ENCODE measurements at regions not wholly inside any gene's neighbourhood (a gene's known extent, or its start where the extent isn't known, plus 50 kb on each side); places are given as distances from the start of the nearest gene placed in this dataset.

GRCh38 chr19:31595521-31595920 lies 246.3 kb upstream of the TSHZ3 start:
- CTCF ChIA-PET = no interaction called here
- Mint-ChIP-seq H3K4me1 (no peaks in the 10 kb centered on the region), H3K4me3 (no peak overlapping the region), H3K27ac (no peak overlapping the region), H3K9me3 (no peaks in the 10 kb centered on the region), H3K27me3 (no peaks in the 10 kb centered on the region), H3K36me3 (no peaks in the 10 kb centered on the region)
- DNase-seq = no peak

GRCh38 chr19:31596751-31597150 lies 247.5 kb upstream of the TSHZ3 start:
- Mint-ChIP-seq H3K4me1 (no peaks in the 10 kb centered on the region), H3K9me3 (no peaks in the 10 kb centered on the region), H3K27me3 (no peaks in the 10 kb centered on the region), H3K27ac (no peak overlapping the region), H3K36me3 (no peaks in the 10 kb centered on the region), H3K4me3 (no peak overlapping the region)
- DNase-seq = no peak
- CTCF ChIA-PET = no interaction called here

- H3K9me3 Mint-ChIP-seq = no peaks in the 10 kb centered on the region
- CTCF ChIA-PET = no interaction called here
- no peaks in the 10 kb centered on the region for H3K4me1 Mint-ChIP-seq
- H3K27ac Mint-ChIP-seq = no peak overlapping the region
- no peak overlapping the region for H3K4me3 Mint-ChIP-seq
- no peaks in the 10 kb centered on the region for H3K36me3 Mint-ChIP-seq
- H3K27me3 Mint-ChIP-seq = no peaks in the 10 kb centered on the region
- no peak for DNase-seq
These were observed 248.4 kb upstream of the TSHZ3 start for GRCh38 chr19:31597616-31598015.

- Mint-ChIP-seq H3K27me3 (no peaks in the 10 kb centered on the region), H3K27ac (no peak overlapping the region), H3K4me1 (no peaks in the 10 kb centered on the region), H3K36me3 (no peaks in the 10 kb centered on the region), H3K9me3 (no peaks in the 10 kb centered on the region), H3K4me3 (no peak overlapping the region)
- CTCF ChIA-PET = no interaction called here
- DNase-seq = no peak
These were observed 249.5 kb upstream of the TSHZ3 start for GRCh38 chr19:31598730-31599238.

- no peaks in the 10 kb centered on the region for H3K4me1 Mint-ChIP-seq
- H3K27ac Mint-ChIP-seq = no peak overlapping the region
- H3K4me3 Mint-ChIP-seq = no peak overlapping the region
- DNase-seq = no peak
- CTCF ChIA-PET = no interaction called here
- H3K9me3 Mint-ChIP-seq = no peaks in the 10 kb centered on the region
- no peaks in the 10 kb centered on the region for H3K36me3 Mint-ChIP-seq
- H3K27me3 Mint-ChIP-seq = no peaks in the 10 kb centered on the region
These were observed 251.6 kb upstream of the TSHZ3 start for GRCh38 chr19:31600731-31601295.

- no peaks in the 10 kb centered on the region for H3K27me3 Mint-ChIP-seq
- H3K27ac Mint-ChIP-seq = no peak overlapping the region
- H3K4me1 Mint-ChIP-seq = no peaks in the 10 kb centered on the region
- H3K9me3 Mint-ChIP-seq = no peaks in the 10 kb centered on the region
- DNase-seq = no peak
- no peak overlapping the region for H3K4me3 Mint-ChIP-seq
- CTCF ChIA-PET = no interaction called here
- no peaks in the 10 kb centered on the region for H3K36me3 Mint-ChIP-seq
These were observed 252.6 kb upstream of the TSHZ3 start for GRCh38 chr19:31601855-31602254.

- Mint-ChIP-seq H3K27me3 (no peaks in the 10 kb centered on the region), H3K4me1 (no peaks in the 10 kb centered on the region), H3K36me3 (no peaks in the 10 kb centered on the region), H3K27ac (no peak overlapping the region), H3K4me3 (no peak overlapping the region), H3K9me3 (no peaks in the 10 kb centered on the region)
- DNase-seq = no peak
- CTCF ChIA-PET = no interaction called here
These were observed 253.3 kb upstream of the TSHZ3 start for GRCh38 chr19:31602548-31602947.

- DNase-seq = no peak
- peaks cover 1% of the 10 kb centered on the region for H3K9me3 Mint-ChIP-seq
- CTCF ChIA-PET = no interaction called here
- H3K4me3 Mint-ChIP-seq = no peak overlapping the region
- no peaks in the 10 kb centered on the region for H3K36me3 Mint-ChIP-seq
- H3K27ac Mint-ChIP-seq = no peak overlapping the region
- no peaks in the 10 kb centered on the region for H3K27me3 Mint-ChIP-seq
- H3K4me1 Mint-ChIP-seq = no peaks in the 10 kb centered on the region
These were observed 255.3 kb upstream of the TSHZ3 start for GRCh38 chr19:31604493-31605040.

- Mint-ChIP-seq H3K27me3 (no peaks in the 10 kb centered on the region), H3K9me3 (peaks cover 1% of the 10 kb centered on the region), H3K4me1 (no peaks in the 10 kb centered on the region), H3K36me3 (no peaks in the 10 kb centered on the region), H3K4me3 (no peak overlapping the region), H3K27ac (no peak overlapping the region)
- CTCF ChIA-PET = no interaction called here
- DNase-seq = no peak
These were observed 260.8 kb upstream of the TSHZ3 start for GRCh38 chr19:31610018-31610417.

- no peak overlapping the region for H3K27ac Mint-ChIP-seq
- no peak overlapping the region for H3K4me3 Mint-ChIP-seq
- H3K9me3 Mint-ChIP-seq = peaks cover 1% of the 10 kb centered on the region
- no peaks in the 10 kb centered on the region for H3K4me1 Mint-ChIP-seq
- H3K27me3 Mint-ChIP-seq = no peaks in the 10 kb centered on the region
- CTCF ChIA-PET = no interaction called here
- no peaks in the 10 kb centered on the region for H3K36me3 Mint-ChIP-seq
- DNase-seq = no peak
These were observed 262.0 kb upstream of the TSHZ3 start for GRCh38 chr19:31611046-31611877.

GRCh38 chr19:31612873-31613272 lies 263.6 kb upstream of the TSHZ3 start:
- Mint-ChIP-seq H3K27ac (no peak overlapping the region), H3K27me3 (no peaks in the 10 kb centered on the region), H3K36me3 (no peaks in the 10 kb centered on the region), H3K9me3 (peaks cover 1% of the 10 kb centered on the region), H3K4me3 (no peak overlapping the region), H3K4me1 (no peaks in the 10 kb centered on the region)
- DNase-seq = no peak
- CTCF ChIA-PET = no interaction called here

- Mint-ChIP-seq H3K27me3 (no peaks in the 10 kb centered on the region), H3K4me1 (no peaks in the 10 kb centered on the region), H3K36me3 (no peaks in the 10 kb centered on the region), H3K9me3 (no peaks in the 10 kb centered on the region), H3K27ac (no peak overlapping the region), H3K4me3 (no peak overlapping the region)
- CTCF ChIA-PET = no interaction called here
- no peak for DNase-seq
These were observed 264.5 kb upstream of the TSHZ3 start for GRCh38 chr19:31613683-31614219.

GRCh38 chr19:31616031-31616430 lies 266.8 kb upstream of the TSHZ3 start:
- H3K4me1 Mint-ChIP-seq = no peaks in the 10 kb centered on the region
- CTCF ChIA-PET = no interaction called here
- H3K9me3 Mint-ChIP-seq = no peaks in the 10 kb centered on the region
- H3K4me3 Mint-ChIP-seq = no peak overlapping the region
- H3K36me3 Mint-ChIP-seq = no peaks in the 10 kb centered on the region
- H3K27ac Mint-ChIP-seq = no peak overlapping the region
- DNase-seq = no peak
- H3K27me3 Mint-ChIP-seq = no peaks in the 10 kb centered on the region

- no peaks in the 10 kb centered on the region for H3K9me3 Mint-ChIP-seq
- CTCF ChIA-PET = no interaction called here
- no peaks in the 10 kb centered on the region for H3K27me3 Mint-ChIP-seq
- no peaks in the 10 kb centered on the region for H3K36me3 Mint-ChIP-seq
- DNase-seq = no peak
- H3K4me1 Mint-ChIP-seq = no peaks in the 10 kb centered on the region
- no peak overlapping the region for H3K4me3 Mint-ChIP-seq
- H3K27ac Mint-ChIP-seq = no peak overlapping the region
These were observed 267.9 kb upstream of the TSHZ3 start for GRCh38 chr19:31617010-31617585.

GRCh38 chr19:31625056-31625455 lies 275.8 kb upstream of the TSHZ3 start:
- H3K4me3 Mint-ChIP-seq = no peak overlapping the region
- H3K36me3 Mint-ChIP-seq = no peaks in the 10 kb centered on the region
- H3K27me3 Mint-ChIP-seq = no peaks in the 10 kb centered on the region
- H3K4me1 Mint-ChIP-seq = no peaks in the 10 kb centered on the region
- CTCF ChIA-PET = no interaction called here
- H3K27ac Mint-ChIP-seq = no peak overlapping the region
- no peak for DNase-seq
- no peaks in the 10 kb centered on the region for H3K9me3 Mint-ChIP-seq
